ENCODE measurements at regions not wholly inside any gene's neighbourhood (a gene's known extent, or its start where the extent isn't known, plus 50 kb on each side); places are given as distances from the start of the nearest gene placed in this dataset.

GRCh38 chr10:128929131-128929530, 537.9 kb upstream of the MGMT start:
- Histone ChIP-seq H3K4me3 (ENCODE audit: low read depth, low read length, poor library complexity, severe bottlenecking) (no peak overlapping the region), H3K36me3 (ENCODE audit: insufficient read depth, low read length) (no peaks in the 10 kb centered on the region), H4K20me1 (ENCODE audit: insufficient read depth, low read length) (no peaks in the 10 kb centered on the region), H2AFZ (ENCODE audit: low read length) (no peak overlapping the region), H3F3A (ENCODE audit: insufficient read depth, low read length) (no peaks in the 10 kb centered on the region), H3K9ac (ENCODE audit: low read length) (no peak overlapping the region), H3K9me2 (ENCODE audit: low read depth, low read length) (no peaks in the 10 kb centered on the region), H3K9me3 (ENCODE audit: low read length) (no peaks in the 10 kb centered on the region), H3K27ac (ENCODE audit: low read depth, low read length, poor library complexity, severe bottlenecking) (no peak overlapping the region), H3K79me2 (ENCODE audit: insufficient read depth, low read length) (no peaks in the 10 kb centered on the region), H3K4me1 (ENCODE audit: insufficient read depth, low read length, severe bottlenecking) (no peaks in the 10 kb centered on the region), H3K4me2 (ENCODE audit: low read length) (no peak overlapping the region), H3K27me3 (ENCODE audit: insufficient read depth, low read length) (0 out of 2 replicates have a peak, but pooled peaks cover 3% of the 10 kb centered on the region)
- TF ChIP-seq EZH2 (IDR thresholded peaks at IDR 0.05; ENCODE audit: borderline replicate concordance, low read length) = no peak
- TF ChIP-seq, protein P1, sequence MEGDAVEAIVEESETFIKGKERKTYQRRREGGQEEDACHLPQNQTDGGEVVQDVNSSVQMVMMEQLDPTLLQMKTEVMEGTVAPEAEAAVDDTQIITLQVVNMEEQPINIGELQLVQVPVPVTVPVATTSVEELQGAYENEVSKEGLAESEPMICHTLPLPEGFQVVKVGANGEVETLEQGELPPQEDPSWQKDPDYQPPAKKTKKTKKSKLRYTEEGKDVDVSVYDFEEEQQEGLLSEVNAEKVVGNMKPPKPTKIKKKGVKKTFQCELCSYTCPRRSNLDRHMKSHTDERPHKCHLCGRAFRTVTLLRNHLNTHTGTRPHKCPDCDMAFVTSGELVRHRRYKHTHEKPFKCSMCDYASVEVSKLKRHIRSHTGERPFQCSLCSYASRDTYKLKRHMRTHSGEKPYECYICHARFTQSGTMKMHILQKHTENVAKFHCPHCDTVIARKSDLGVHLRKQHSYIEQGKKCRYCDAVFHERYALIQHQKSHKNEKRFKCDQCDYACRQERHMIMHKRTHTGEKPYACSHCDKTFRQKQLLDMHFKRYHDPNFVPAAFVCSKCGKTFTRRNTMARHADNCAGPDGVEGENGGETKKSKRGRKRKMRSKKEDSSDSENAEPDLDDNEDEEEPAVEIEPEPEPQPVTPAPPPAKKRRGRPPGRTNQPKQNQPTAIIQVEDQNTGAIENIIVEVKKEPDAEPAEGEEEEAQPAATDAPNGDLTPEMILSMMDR (IDR thresholded peaks at IDR 0.05; ENCODE audit: low read length) = no peak

DNA sequence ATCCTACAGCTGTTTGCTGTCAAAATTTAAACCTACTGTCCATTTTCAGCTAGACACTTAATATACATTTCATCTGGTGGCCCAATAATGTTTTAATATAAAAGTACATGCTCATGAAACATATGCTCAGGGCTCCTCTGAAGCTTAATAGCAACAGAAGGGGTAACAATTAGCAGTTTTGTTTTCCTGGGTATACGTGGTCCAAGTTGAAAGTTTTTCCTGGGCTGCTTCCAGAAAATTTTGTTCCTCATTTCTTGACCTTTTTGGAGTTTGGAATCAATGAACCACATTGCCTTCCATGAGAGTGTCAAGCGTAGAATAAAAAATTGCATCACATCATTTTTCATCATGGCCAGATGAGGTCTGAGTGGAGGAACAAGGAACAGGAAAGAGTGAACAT, 537.3 kb upstream of the MGMT start:
- TF ChIP-seq EZH2 (IDR thresholded peaks at IDR 0.05; ENCODE audit: borderline replicate concordance, low read length) = no peak
- TF ChIP-seq, protein P1 (IDR thresholded peaks at IDR 0.05; ENCODE audit: low read length) = no peak
- Histone ChIP-seq H4K20me1 (ENCODE audit: insufficient read depth, low read length) (no peaks in the 10 kb centered on the region), H3K27me3 (ENCODE audit: insufficient read depth, low read length) (0 out of 2 replicates have a peak, but pooled peaks cover 3% of the 10 kb centered on the region), H3K9me2 (ENCODE audit: low read depth, low read length) (no peaks in the 10 kb centered on the region), H3K9me3 (ENCODE audit: low read length) (no peaks in the 10 kb centered on the region), H3K4me3 (ENCODE audit: low read depth, low read length, poor library complexity, severe bottlenecking) (no peak overlapping the region), H3K79me2 (ENCODE audit: insufficient read depth, low read length) (no peaks in the 10 kb centered on the region), H3K4me2 (ENCODE audit: low read length) (no peak overlapping the region), H3F3A (ENCODE audit: insufficient read depth, low read length) (no peaks in the 10 kb centered on the region), H3K9ac (ENCODE audit: low read length) (no peak overlapping the region), H3K27ac (ENCODE audit: low read depth, low read length, poor library complexity, severe bottlenecking) (no peak overlapping the region), H2AFZ (ENCODE audit: low read length) (no peak overlapping the region), H3K4me1 (ENCODE audit: insufficient read depth, low read length, severe bottlenecking) (no peaks in the 10 kb centered on the region), H3K36me3 (ENCODE audit: insufficient read depth, low read length) (no peaks in the 10 kb centered on the region)

DNA sequence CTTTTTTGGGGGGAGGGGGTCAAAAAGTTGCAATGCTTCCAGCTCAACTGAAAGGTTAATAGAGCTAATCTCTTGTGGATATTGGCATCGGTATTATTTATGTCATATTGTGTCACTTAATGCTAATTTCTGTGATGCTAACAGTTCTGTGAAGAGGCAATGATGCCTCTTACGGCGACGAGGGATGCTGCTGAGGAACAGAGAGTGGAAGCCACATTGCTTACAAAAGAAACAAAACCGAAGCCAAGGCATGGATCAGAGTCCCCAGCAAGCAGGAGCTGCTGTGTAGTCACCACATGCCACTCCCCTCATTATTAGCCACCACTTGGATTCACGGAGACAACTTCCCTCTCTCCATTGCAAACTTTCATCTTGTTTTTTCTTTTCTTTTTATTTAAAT, 536.5 kb upstream of the MGMT start:
- Histone ChIP-seq H3K4me1 (ENCODE audit: insufficient read depth, low read length, severe bottlenecking) (no peaks in the 10 kb centered on the region), H3K9me3 (ENCODE audit: low read length) (no peaks in the 10 kb centered on the region), H3K27ac (ENCODE audit: low read depth, low read length, poor library complexity, severe bottlenecking) (no peak overlapping the region), H3K9me2 (ENCODE audit: low read depth, low read length) (no peaks in the 10 kb centered on the region), H3K4me2 (ENCODE audit: low read length) (no peak overlapping the region), H4K20me1 (ENCODE audit: insufficient read depth, low read length) (no peaks in the 10 kb centered on the region), H3K9ac (ENCODE audit: low read length) (no peak overlapping the region), H3K27me3 (ENCODE audit: insufficient read depth, low read length) (0 out of 2 replicates have a peak, but pooled peaks cover 3% of the 10 kb centered on the region), H3F3A (ENCODE audit: insufficient read depth, low read length) (no peaks in the 10 kb centered on the region), H3K4me3 (ENCODE audit: low read depth, low read length, poor library complexity, severe bottlenecking) (no peak overlapping the region), H2AFZ (ENCODE audit: low read length) (no peak overlapping the region), H3K79me2 (ENCODE audit: insufficient read depth, low read length) (no peaks in the 10 kb centered on the region), H3K36me3 (ENCODE audit: insufficient read depth, low read length) (no peaks in the 10 kb centered on the region)
- TF ChIP-seq EZH2 (IDR thresholded peaks at IDR 0.05; ENCODE audit: borderline replicate concordance, low read length) = no peak
- TF ChIP-seq, protein P1 (IDR thresholded peaks at IDR 0.05; ENCODE audit: low read length) = no peak
